ENCODE measurements at regions not wholly inside any gene's neighbourhood (a gene's known extent, or its start where the extent isn't known, plus 50 kb on each side); places are given as distances from the start of the nearest gene placed in this dataset.
A peak's percentile ranks its signal among the peaks of the same experiment; 100 is the strongest.

GRCh38 chr1:239505094-239505493 is 118.7 kb downstream of the CHRM3 start:
- Histone ChIP-seq H3K27ac (no peak overlapping the region), H3K9me3 (peaks cover 0 to 28% (median 0%) of the 10 kb centered on the region in 3 donors), H3K4me3 (no peak overlapping the region), H3K36me3 (peaks cover 0 to under 1% of the 10 kb centered on the region in 2 donors), H3K4me1 (no peaks in the 10 kb centered on the region), H3K27me3 (no peaks in the 10 kb centered on the region)
- no peak for TF ChIP-seq EP300 (IDR thresholded peaks at IDR 0.05)
- TF ChIP-seq POLR2A (IDR thresholded peaks at IDR 0.05) = no peak
- TF ChIP-seq CTCF (IDR thresholded peaks at IDR 0.05) = no peak
- no peak for TF ChIP-seq POLR2AphosphoS5 (IDR thresholded peaks at IDR 0.05)
- ATAC-seq = no peak

- WGBS, 2 donors (ENCODE audit: low coverage in 1 of 2) = 73 to 86% methylated on average over 1 of the region's 1 CpG
- ATAC-seq = no peak
- TF ChIP-seq CTCF (IDR thresholded peaks at IDR 0.05) (no peak), POLR2A (IDR thresholded peaks at IDR 0.05) (no peak), EP300 (IDR thresholded peaks at IDR 0.05) (no peak), POLR2AphosphoS5 (IDR thresholded peaks at IDR 0.05) (no peak)
Observed at GRCh38 chr1:239507826-239508225, 121.5 kb downstream of the CHRM3 start.

GRCh38 chr1:239511875-239512274 is 125.5 kb downstream of the CHRM3 start:
- TF ChIP-seq EP300 (IDR thresholded peaks at IDR 0.05) (no peak), CTCF (IDR thresholded peaks at IDR 0.05) (no peak), POLR2A (IDR thresholded peaks at IDR 0.05) (no peak), POLR2AphosphoS5 (IDR thresholded peaks at IDR 0.05) (no peak)
- WGBS, 2 donors (ENCODE audit: low coverage in 1 of 2) = 62 to 68% methylated on average over 2 of the region's 2 CpGs
- no peak for ATAC-seq
- peaks cover 0 to 35% (median 0%) of the 10 kb centered on the region in 3 donors for H3K4me1 ChIP-seq
- H3K4me3 ChIP-seq = no peak overlapping the region
- no peaks in the 10 kb centered on the region for H3K36me3 ChIP-seq
- peaks cover 0 to 8% (median 0%) of the 10 kb centered on the region in 3 donors for H3K9me3 ChIP-seq
- peak overlapping the region in 2 of 4 donors; percentile 20 to 32 for H3K27ac ChIP-seq
- H3K27me3 ChIP-seq = no peaks in the 10 kb centered on the region

More at GRCh38 chr1:239507826-239508225, 121.5 kb downstream of the CHRM3 start:
- Histone ChIP-seq H3K4me1 (peaks cover 0 to 19% (median 0%) of the 10 kb centered on the region in 3 donors), H3K36me3 (no peaks in the 10 kb centered on the region), H3K27ac (no peak overlapping the region), H3K27me3 (no peaks in the 10 kb centered on the region), H3K4me3 (no peak overlapping the region), H3K9me3 (peaks cover 0 to 28% (median 0%) of the 10 kb centered on the region in 3 donors)

- no peak overlapping the region for H3K4me3 ChIP-seq
- H3K36me3 ChIP-seq = no peaks in the 10 kb centered on the region
- H3K27me3 ChIP-seq = no peaks in the 10 kb centered on the region
- ATAC-seq = no peak
- H3K27ac ChIP-seq = no peak overlapping the region
- TF ChIP-seq POLR2AphosphoS5 (IDR thresholded peaks at IDR 0.05) (no peak), EP300 (IDR thresholded peaks at IDR 0.05) (no peak), CTCF (IDR thresholded peaks at IDR 0.05) (no peak), POLR2A (IDR thresholded peaks at IDR 0.05) (no peak)
- 81 to 88% methylated on average over 4 to 8 of the region's 9 CpGs for WGBS, 2 donors (ENCODE audit: low coverage in 1 of 2)
- H3K4me1 ChIP-seq = peaks cover 0 to 25% (median 0%) of the 10 kb centered on the region in 3 donors
- H3K9me3 ChIP-seq = no peaks in the 10 kb centered on the region
Observed at GRCh38 chr1:239516579-239516978, 130.2 kb downstream of the CHRM3 start.

GRCh38 chr1:239526391-239526790 is 140.0 kb downstream of the CHRM3 start:
- Histone ChIP-seq H3K9me3 (no peaks in the 10 kb centered on the region), H3K27ac (peak overlapping the region in 1 of 4 donors; percentile 56), H3K36me3 (no peaks in the 10 kb centered on the region), H3K4me1 (peaks cover 5 to 44% (median 8%) of the 10 kb centered on the region in 3 donors), H3K4me3 (no peak overlapping the region), H3K27me3 (no peaks in the 10 kb centered on the region)
- WGBS, 2 donors (ENCODE audit: low coverage in 1 of 2) = 77 to 85% methylated on average over 4 of the region's 4 CpGs
- ATAC-seq = no peak
- TF ChIP-seq POLR2AphosphoS5 (IDR thresholded peaks at IDR 0.05) (no peak), POLR2A (IDR thresholded peaks at IDR 0.05) (no peak), EP300 (IDR thresholded peaks at IDR 0.05) (no peak)
